SU-DHL-6 (cell line): ENCODE measurements at regions not wholly inside any gene's neighbourhood (a gene's known extent, or its start where the extent isn't known, plus 50 kb on each side); places are given as distances from the start of the nearest gene placed in this dataset.

Experiments used
- H2AFZ ChIP-seq: fragments of 200-600 bp; sonication (generic); 2 replicates; pipeline ENCODE4 v1.6.1; 2014; ENCODE audit warnings: low read depth, mild to moderate bottlenecking, moderate library complexity, mixed read lengths, antibody characterized with exemption, low read length; ENCODE audit not compliant: severe bottlenecking
- H3F3A ChIP-seq: fragments of 200-600 bp; shearing (Covaris generic); 2 replicates; pipeline ENCODE4 v1.6.0; 2016; ENCODE audit warnings: antibody characterized with exemption, mild to moderate bottlenecking; ENCODE audit not compliant: insufficient read depth
- H3K27ac ChIP-seq: fragments of 200-600 bp; sonication (generic); 2 replicates; pipeline ENCODE4 v1.5.1; 2016; ENCODE audit warnings: low read depth, mild to moderate bottlenecking, low read length, moderate library complexity, mixed read lengths
- H3K27me3 ChIP-seq: fragments of 200-600 bp; sonication (generic), shearing (Covaris generic); 2 replicates; pipeline ENCODE4 v1.6.0; 2014; ENCODE audit warnings: mild to moderate bottlenecking, low read length
- H3K36me3 ChIP-seq: fragments of 200-600 bp; sonication (generic); 2 replicates; pipeline ENCODE4 v1.6.1; 2014; ENCODE audit warnings: mild to moderate bottlenecking, low read length, mixed read lengths
- H3K4me2 ChIP-seq: fragments of 300-600, 200-600 bp; shearing (Covaris generic), sonication (generic); 2 replicates; pipeline ENCODE4 v1.6.0; 2014; ENCODE audit warnings: low read length, low read depth, mild to moderate bottlenecking; ENCODE audit not compliant: poor library complexity, severe bottlenecking
- H3K4me3 ChIP-seq: fragments of 200-600 bp; sonication (generic); 2 replicates; pipeline ENCODE4 v1.5.1; 2014; ENCODE audit warnings: antibody characterized with exemption, low read length, mild to moderate bottlenecking, mixed read lengths; ENCODE audit not compliant: insufficient read depth, poor library complexity, severe bottlenecking
- H3K79me2 ChIP-seq: fragments of 200-600 bp; sonication (generic); 2 replicates; pipeline ENCODE4 v1.6.1; 2014; ENCODE audit warnings: mild to moderate bottlenecking, low read length, moderate library complexity; ENCODE audit not compliant: insufficient read depth
- H3K9ac ChIP-seq: fragments of 200-600 bp; sonication (generic); 2 replicates; pipeline ENCODE4 v1.7.0; 2014; ENCODE audit warnings: mild to moderate bottlenecking, low read length
- H3K9me2 ChIP-seq: fragments of 200-600 bp; sonication (generic); replicated peaks from 2 replicates; pipeline ENCODE4 v1.6.1; 2014; ENCODE audit warnings: low read length; ENCODE audit not compliant: insufficient read depth
- H3K9me3 ChIP-seq: fragments of 200-600 bp; sonication (generic); 2 replicates; pipeline ENCODE4 v1.6.1; 2014; ENCODE audit warnings: low read length, mixed read lengths; ENCODE audit not compliant: insufficient read depth
- H4K20me1 ChIP-seq: fragments of 200-600 bp; sonication (generic); 2 replicates; pipeline ENCODE4 v1.6.1; 2014; ENCODE audit warnings: low read depth, mild to moderate bottlenecking, antibody characterized with exemption, low read length, moderate library complexity, mixed read lengths
- EZH2phosphoT487 ChIP-seq: fragments of 200-600 bp; sonication (generic), shearing (Covaris generic); conservative IDR thresholded peaks from 2 replicates; pipeline ENCODE4 v1.6.1; 2018; ENCODE audit warnings: mild to moderate bottlenecking, antibody characterized with exemption, low read length, moderate library complexity, mixed read lengths
- TF ChIP-seq, protein P1 (sequence below): fragments of 200-600 bp; sonication (generic); IDR thresholded peaks from one replicate; pipeline ENCODE4 v1.5.1; 2017; ENCODE audit warnings: antibody characterized with exemption, mild to moderate bottlenecking, low read length, moderate library complexity; ENCODE audit not compliant: insufficient read depth, poor library complexity, severe bottlenecking

DNA sequence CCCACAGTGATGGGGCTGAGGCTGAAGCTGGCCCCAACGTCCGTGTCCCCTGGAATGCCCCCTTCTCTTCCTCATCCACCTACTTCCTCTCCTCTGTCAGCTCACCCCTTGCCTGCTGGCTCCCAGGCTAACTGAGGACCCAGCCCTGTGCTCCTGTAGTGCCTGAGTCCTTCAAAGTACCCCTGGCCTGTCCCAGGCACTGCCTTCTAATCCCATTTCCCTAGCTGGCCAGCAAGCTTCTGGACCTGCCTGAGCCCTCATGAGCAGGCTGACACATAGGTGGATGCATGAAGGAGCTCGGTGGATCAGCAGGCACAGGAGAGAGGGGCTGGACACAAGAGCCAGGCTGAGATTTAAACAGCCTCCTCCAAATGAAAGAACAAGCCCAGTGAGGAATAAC lies 650.8 kb downstream of the NPHP4 start:
- H3K9me2 ChIP-seq = no peaks in the 10 kb centered on the region

DNA sequence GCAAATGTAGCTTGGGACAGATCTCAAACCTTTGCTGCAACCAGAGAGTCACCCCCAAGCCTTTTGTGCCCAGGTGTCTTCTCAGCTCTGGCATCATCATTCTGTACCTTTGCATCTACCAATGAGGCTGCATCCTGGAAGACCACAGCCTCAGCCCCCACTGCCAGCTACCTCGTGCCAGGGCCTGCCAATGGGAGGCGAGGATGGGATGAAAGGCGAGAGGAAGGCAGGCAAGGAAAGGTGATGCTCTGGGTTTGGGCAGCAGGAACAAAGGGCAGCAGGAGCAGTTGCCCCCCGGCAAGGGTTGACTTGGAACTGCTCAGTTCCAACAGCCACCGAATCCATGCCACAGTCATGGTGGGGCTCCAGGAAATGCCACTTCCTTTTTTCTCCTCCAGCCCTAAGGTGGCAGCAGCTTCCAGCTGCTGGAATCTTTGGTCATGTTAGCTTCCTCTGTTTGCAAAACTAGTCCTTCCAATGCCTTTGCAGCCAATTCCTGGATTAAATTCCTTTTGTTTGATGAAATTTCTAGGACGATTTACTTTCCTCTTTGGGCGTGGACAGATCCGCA lies 651.6 kb downstream of the NPHP4 start:
- H4K20me1 ChIP-seq = no peaks in the 10 kb centered on the region
- no peaks in the 10 kb centered on the region for H3K9me2 ChIP-seq
- H3K4me2 ChIP-seq = no peak overlapping the region
- H3F3A ChIP-seq = no peaks in the 10 kb centered on the region
- H2AFZ ChIP-seq = no peak overlapping the region
- no peaks in the 10 kb centered on the region for H3K36me3 ChIP-seq
- H3K4me3 ChIP-seq = no peak overlapping the region
- H3K27ac ChIP-seq = no peak overlapping the region
- TF ChIP-seq, protein P1, sequence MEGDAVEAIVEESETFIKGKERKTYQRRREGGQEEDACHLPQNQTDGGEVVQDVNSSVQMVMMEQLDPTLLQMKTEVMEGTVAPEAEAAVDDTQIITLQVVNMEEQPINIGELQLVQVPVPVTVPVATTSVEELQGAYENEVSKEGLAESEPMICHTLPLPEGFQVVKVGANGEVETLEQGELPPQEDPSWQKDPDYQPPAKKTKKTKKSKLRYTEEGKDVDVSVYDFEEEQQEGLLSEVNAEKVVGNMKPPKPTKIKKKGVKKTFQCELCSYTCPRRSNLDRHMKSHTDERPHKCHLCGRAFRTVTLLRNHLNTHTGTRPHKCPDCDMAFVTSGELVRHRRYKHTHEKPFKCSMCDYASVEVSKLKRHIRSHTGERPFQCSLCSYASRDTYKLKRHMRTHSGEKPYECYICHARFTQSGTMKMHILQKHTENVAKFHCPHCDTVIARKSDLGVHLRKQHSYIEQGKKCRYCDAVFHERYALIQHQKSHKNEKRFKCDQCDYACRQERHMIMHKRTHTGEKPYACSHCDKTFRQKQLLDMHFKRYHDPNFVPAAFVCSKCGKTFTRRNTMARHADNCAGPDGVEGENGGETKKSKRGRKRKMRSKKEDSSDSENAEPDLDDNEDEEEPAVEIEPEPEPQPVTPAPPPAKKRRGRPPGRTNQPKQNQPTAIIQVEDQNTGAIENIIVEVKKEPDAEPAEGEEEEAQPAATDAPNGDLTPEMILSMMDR = no peak
- TF ChIP-seq EZH2phosphoT487 = no peak
- no peaks in the 10 kb centered on the region for H3K79me2 ChIP-seq
- H3K9ac ChIP-seq = no peak overlapping the region
- H3K27me3 ChIP-seq = no peaks in the 10 kb centered on the region
- H3K9me3 ChIP-seq = no peaks in the 10 kb centered on the region

More for the DNA sequence above, 650.8 kb downstream of the NPHP4 start:
- Histone ChIP-seq H3K36me3 (no peaks in the 10 kb centered on the region), H4K20me1 (no peaks in the 10 kb centered on the region), H3F3A (no peaks in the 10 kb centered on the region), H3K4me2 (no peak overlapping the region), H3K27me3 (no peaks in the 10 kb centered on the region), H3K4me3 (no peak overlapping the region), H3K9me3 (no peaks in the 10 kb centered on the region), H2AFZ (no peak overlapping the region), H3K27ac (no peak overlapping the region), H3K79me2 (no peaks in the 10 kb centered on the region), H3K9ac (no peak overlapping the region)
- TF ChIP-seq EZH2phosphoT487 = no peak
- TF ChIP-seq, protein P1 = no peak

DNA sequence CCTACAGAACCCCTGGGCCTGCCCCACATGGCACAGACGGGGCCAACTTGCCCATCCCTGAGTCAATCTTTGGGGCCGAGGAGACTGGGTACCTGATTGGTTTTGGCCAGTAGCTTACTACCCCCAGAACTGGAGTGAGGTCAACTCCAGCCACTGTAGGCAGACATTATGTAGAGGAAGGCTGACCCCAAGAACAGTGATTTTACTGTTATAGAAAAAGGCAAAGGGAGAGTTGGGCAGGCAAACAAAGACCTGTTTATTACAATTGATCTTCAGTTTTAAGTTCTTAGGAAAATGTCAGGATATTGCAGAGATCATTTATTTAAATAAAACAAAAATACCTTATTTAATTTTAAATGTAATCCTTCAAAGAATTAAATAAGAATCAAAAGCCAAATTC lies 653.8 kb downstream of the NPHP4 start:
- Histone ChIP-seq H3K27ac (no peak overlapping the region), H4K20me1 (no peaks in the 10 kb centered on the region), H3K9me3 (no peaks in the 10 kb centered on the region), H3K4me3 (no peak overlapping the region), H3F3A (no peaks in the 10 kb centered on the region), H3K9me2 (no peaks in the 10 kb centered on the region), H3K9ac (no peak overlapping the region), H3K36me3 (no peaks in the 10 kb centered on the region), H3K4me2 (no peak overlapping the region), H3K79me2 (no peaks in the 10 kb centered on the region), H3K27me3 (no peaks in the 10 kb centered on the region), H2AFZ (no peak overlapping the region)
- TF ChIP-seq, protein P1 = no peak
- TF ChIP-seq EZH2phosphoT487 = no peak
